Trophoblast cell (in vitro differentiated cells and primary cell): ENCODE measurements at regions not wholly inside any gene's neighbourhood (a gene's known extent, or its start where the extent isn't known, plus 50 kb on each side); places are given as distances from the start of the nearest gene placed in this dataset.

Experiments
- DNase-seq, 2 donors: peaks; one replicate each; pipeline ENCODE4 v3.0.0-alpha.2; 2016
- H2AFZ ChIP-seq: 2 replicates; pipeline ENCODE4 v1.6.1; 2013; ENCODE audit warnings: low read length, moderate library complexity, mild to moderate bottlenecking; ENCODE audit not compliant: insufficient read depth, poor library complexity
- H2AK5ac ChIP-seq: 2 replicates; pipeline ENCODE4 v1.6.1; 2013; ENCODE audit warnings: mild to moderate bottlenecking, low read length
- H2BK120ac ChIP-seq: 2 replicates; pipeline ENCODE4 v1.6.1; 2013; ENCODE audit warnings: low read length, mild to moderate bottlenecking, moderate library complexity; ENCODE audit not compliant: insufficient read depth, poor library complexity
- H2BK12ac ChIP-seq: 2 replicates; pipeline ENCODE4 v1.6.1; 2013; ENCODE audit warnings: mild to moderate bottlenecking, low read length, moderate library complexity
- H2BK5ac ChIP-seq: 2 replicates; pipeline ENCODE4 v1.6.1; 2013; ENCODE audit warnings: low read length, low read depth, moderate library complexity, mild to moderate bottlenecking; ENCODE audit not compliant: poor library complexity
- H3K14ac ChIP-seq: 2 replicates; pipeline ENCODE4 v1.6.1; 2013; ENCODE audit warnings: mild to moderate bottlenecking, low read length
- H3K18ac ChIP-seq: 2 replicates; pipeline ENCODE4 v1.6.1; 2013; ENCODE audit warnings: mild to moderate bottlenecking, low read length
- H3K23ac ChIP-seq: 2 replicates; pipeline ENCODE4 v1.6.1; 2013; ENCODE audit warnings: low read length
- H3K27ac ChIP-seq: 2 replicates; pipeline ENCODE4 v1.5.1; 2013; ENCODE audit warnings: low read depth, mild to moderate bottlenecking, inconsistent platforms, low read length, moderate library complexity
- H3K27me3 ChIP-seq: 2 replicates; pipeline ENCODE4 v1.6.1; 2013; ENCODE audit warnings: inconsistent platforms, mild to moderate bottlenecking, low read length, moderate library complexity; ENCODE audit not compliant: insufficient read depth
- H3K36me3 ChIP-seq, 2 experiments: 1 replicate in 1 of 2; 2 replicates in 1 of 2; pipeline ENCODE4 v1.6.1; 2013; ENCODE audit warnings: low read length in 2 of 2, mild to moderate bottlenecking in 2 of 2, moderate library complexity in 1 of 2; ENCODE audit not compliant: insufficient read depth in 2 of 2, control insufficient read depth in 1 of 2
- H3K4ac ChIP-seq: 2 replicates; pipeline ENCODE4 v1.6.1; 2013; ENCODE audit warnings: low read depth, mild to moderate bottlenecking, low read length, moderate library complexity
- H3K4me1 ChIP-seq, 2 experiments: 1 replicate in 1 of 2; 2 replicates in 1 of 2; pipeline ENCODE4 v1.6.1; 2013; ENCODE audit warnings: low read length in 2 of 2, mild to moderate bottlenecking in 2 of 2, moderate library complexity in 1 of 2; ENCODE audit not compliant: insufficient read depth in 2 of 2, control insufficient read depth in 1 of 2
- H3K4me2 ChIP-seq: 2 replicates; pipeline ENCODE4 v1.6.1; 2013; ENCODE audit warnings: inconsistent platforms, mild to moderate bottlenecking, low read length, moderate library complexity
- H3K4me3 ChIP-seq: 2 replicates; pipeline ENCODE4 v1.5.1; 2013; ENCODE audit warnings: mild to moderate bottlenecking, low read depth, low read length, inconsistent platforms
- H3K79me1 ChIP-seq: one replicate; pipeline ENCODE4 v1.6.1; 2013; ENCODE audit warnings: low read length
- H3K79me2 ChIP-seq: 2 replicates; pipeline ENCODE4 v1.6.1; 2013; ENCODE audit warnings: low read length, mild to moderate bottlenecking; ENCODE audit not compliant: control insufficient read depth, insufficient read depth, poor library complexity
- H3K9ac ChIP-seq: 2 replicates; pipeline ENCODE4 v1.6.1; 2013; ENCODE audit warnings: mild to moderate bottlenecking, low read length
- H3K9me3 ChIP-seq: 2 replicates; pipeline ENCODE4 v1.6.1; 2013; ENCODE audit warnings: low read depth, mild to moderate bottlenecking, control low read depth, inconsistent platforms, low read length; ENCODE audit not compliant: insufficient read depth
- H4K12ac ChIP-seq: 2 replicates; pipeline ENCODE4 v1.6.1; 2013; ENCODE audit warnings: low read depth, mild to moderate bottlenecking, low read length, moderate library complexity
- H4K8ac ChIP-seq: 2 replicates; pipeline ENCODE4 v1.6.1; 2013; ENCODE audit warnings: low read depth, mild to moderate bottlenecking, low read length, moderate library complexity
- H4K91ac ChIP-seq: one replicate; pipeline ENCODE4 v1.6.1; 2013; ENCODE audit warnings: low read depth, mild to moderate bottlenecking, low read length, moderate library complexity
- WGBS: extraction: QIAGEN DNeasy Blood & Tissue Kit; methylation state at CpG from one replicate; pipeline ENCODE4 v1.1.7; 2013; ENCODE audit warnings: missing lambda C conversion rate; ENCODE audit not compliant: insufficient read length, insufficient coverage; ENCODE audit errors: extremely low coverage; 5-methylcytosine and 5-hydroxymethylcytosine counted together

GRCh38 chr5:133714161-133714915 lies 102.0 kb upstream of the FSTL4 start:
- Histone ChIP-seq H3K18ac (no peak overlapping the region), H3K9me3 (no peaks in the 10 kb centered on the region), H3K4me1 (no peaks in the 10 kb centered on the region), H2BK120ac (no peak overlapping the region), H4K91ac (no peak overlapping the region), H3K4me2 (no peak overlapping the region), H4K8ac (no peak overlapping the region), H3K79me2 (no peaks in the 10 kb centered on the region), H3K79me1 (no peaks in the 10 kb centered on the region), H3K14ac (no peak overlapping the region), H3K27ac (no peak overlapping the region), H4K12ac (no peak overlapping the region), H3K4me3 (no peak overlapping the region), H3K9ac (no peak overlapping the region), H3K23ac (no peak overlapping the region), H3K27me3 (no peaks in the 10 kb centered on the region), H2BK5ac (no peak overlapping the region), H2AFZ (no peak overlapping the region), H2BK12ac (no peak overlapping the region), H2AK5ac (no peak overlapping the region), H3K4ac (no peak overlapping the region), H3K36me3 (no peaks in the 10 kb centered on the region)
- WGBS = no CpG with 5 or more reads among the region's 12 CpGs
- no peak for DNase-seq

GRCh38 chr5:133713751-133714150 lies 101.4 kb upstream of the FSTL4 start:
- no peaks in the 10 kb centered on the region for H3K79me2 ChIP-seq
- no CpG with 5 or more reads among the region's 6 CpGs for WGBS
- no peak overlapping the region for H2BK12ac ChIP-seq

GRCh38 chr5:133713209-133713608 lies 100.9 kb upstream of the FSTL4 start:
- Histone ChIP-seq H3K23ac (no peak overlapping the region), H3K36me3 (no peaks in the 10 kb centered on the region), H3K4me3 (no peak overlapping the region), H3K79me2 (no peaks in the 10 kb centered on the region), H3K18ac (no peak overlapping the region), H3K9ac (no peak overlapping the region), H3K14ac (no peak overlapping the region), H3K4me1 (no peaks in the 10 kb centered on the region), H2BK120ac (no peak overlapping the region), H3K9me3 (no peaks in the 10 kb centered on the region), H3K27ac (no peak overlapping the region), H2AFZ (no peak overlapping the region), H3K27me3 (no peaks in the 10 kb centered on the region), H4K8ac (no peak overlapping the region), H2BK5ac (no peak overlapping the region), H4K12ac (no peak overlapping the region), H3K4me2 (no peak overlapping the region), H2BK12ac (no peak overlapping the region), H3K4ac (no peak overlapping the region), H3K79me1 (no peaks in the 10 kb centered on the region), H4K91ac (no peak overlapping the region), H2AK5ac (no peak overlapping the region)
- DNase-seq = no peak

More at GRCh38 chr5:133713751-133714150, 101.4 kb upstream of the FSTL4 start:
- Histone ChIP-seq H3K4me2 (no peak overlapping the region), H3K79me1 (no peaks in the 10 kb centered on the region), H4K91ac (no peak overlapping the region), H3K18ac (no peak overlapping the region), H3K4me3 (no peak overlapping the region), H4K8ac (no peak overlapping the region), H3K9ac (no peak overlapping the region), H3K4me1 (no peaks in the 10 kb centered on the region), H3K4ac (no peak overlapping the region), H3K14ac (no peak overlapping the region), H3K36me3 (no peaks in the 10 kb centered on the region), H3K27ac (no peak overlapping the region), H4K12ac (no peak overlapping the region), H2BK5ac (no peak overlapping the region), H2BK120ac (no peak overlapping the region), H3K9me3 (no peaks in the 10 kb centered on the region), H2AK5ac (no peak overlapping the region), H2AFZ (no peak overlapping the region), H3K23ac (no peak overlapping the region), H3K27me3 (no peaks in the 10 kb centered on the region)
- DNase-seq = no peak

GRCh38 chr5:133712562-133712961 lies 100.2 kb upstream of the FSTL4 start:
- no peak overlapping the region for H3K23ac ChIP-seq
- H2BK5ac ChIP-seq = no peak overlapping the region
- H3K4ac ChIP-seq = no peak overlapping the region
- no peak overlapping the region for H3K4me3 ChIP-seq
- no peak overlapping the region for H2BK12ac ChIP-seq
- no peak overlapping the region for H4K12ac ChIP-seq
- no peak overlapping the region for H3K18ac ChIP-seq
- H3K4me1 ChIP-seq = no peaks in the 10 kb centered on the region
- H3K14ac ChIP-seq = no peak overlapping the region
- no peak overlapping the region for H3K27ac ChIP-seq
- no CpG with 5 or more reads among the region's 7 CpGs for WGBS
- no peak overlapping the region for H3K4me2 ChIP-seq
- no peaks in the 10 kb centered on the region for H3K79me2 ChIP-seq
- no peak overlapping the region for H4K91ac ChIP-seq
- no peak overlapping the region for H2AFZ ChIP-seq
- H3K9ac ChIP-seq = no peak overlapping the region
- H2BK120ac ChIP-seq = no peak overlapping the region
- H3K36me3 ChIP-seq = no peaks in the 10 kb centered on the region
- no peaks in the 10 kb centered on the region for H3K79me1 ChIP-seq
- no peak for DNase-seq
- H3K9me3 ChIP-seq = no peaks in the 10 kb centered on the region
- no peak overlapping the region for H4K8ac ChIP-seq
- no peaks in the 10 kb centered on the region for H3K27me3 ChIP-seq
- no peak overlapping the region for H2AK5ac ChIP-seq
